AG10803 (cell line): ENCODE measurements at regions not wholly inside any gene's neighbourhood (a gene's known extent, or its start where the extent isn't known, plus 50 kb on each side); places are given as distances from the start of the nearest gene placed in this dataset.

Experiments
- DNase-seq: peaks from one replicate; pipeline ENCODE4 v3.0.0; 2010; ENCODE audit warnings: low read depth
- H3K4me3 ChIP-seq: 2 replicates; pipeline ENCODE4 v1.5.1; 2011; ENCODE audit warnings: mild to moderate bottlenecking, low read length, control low read depth
- TF ChIP-seq, protein P1 (sequence below): conservative IDR thresholded peaks from 2 replicates; pipeline ENCODE4 v1.5.1; 2011; ENCODE audit warnings: mild to moderate bottlenecking, low read length, control low read depth, inconsistent platforms

DNA sequence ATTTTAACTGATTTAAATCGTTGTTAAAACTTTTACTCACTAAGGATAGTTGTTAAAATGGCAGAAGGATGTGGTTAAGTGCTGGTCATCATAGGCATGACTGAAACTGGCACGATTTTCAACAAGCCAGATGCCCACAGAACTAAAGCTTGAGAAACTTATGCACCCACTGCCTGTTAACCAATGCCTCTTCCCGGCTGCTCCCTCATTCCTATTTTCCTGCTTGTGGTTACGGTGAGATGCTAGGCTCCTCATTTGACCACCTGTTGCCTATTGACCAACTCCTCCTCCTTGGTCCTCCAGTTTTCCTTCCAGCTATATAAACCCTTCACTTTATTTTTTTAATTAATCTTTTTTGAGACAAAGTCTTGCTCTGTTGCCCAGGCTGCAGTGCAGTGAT lies 238.7 kb downstream of the TFCP2L1 start:
- no peak overlapping the region for H3K4me3 ChIP-seq
- peak; percentile 38 for DNase-seq
- TF ChIP-seq, protein P1, sequence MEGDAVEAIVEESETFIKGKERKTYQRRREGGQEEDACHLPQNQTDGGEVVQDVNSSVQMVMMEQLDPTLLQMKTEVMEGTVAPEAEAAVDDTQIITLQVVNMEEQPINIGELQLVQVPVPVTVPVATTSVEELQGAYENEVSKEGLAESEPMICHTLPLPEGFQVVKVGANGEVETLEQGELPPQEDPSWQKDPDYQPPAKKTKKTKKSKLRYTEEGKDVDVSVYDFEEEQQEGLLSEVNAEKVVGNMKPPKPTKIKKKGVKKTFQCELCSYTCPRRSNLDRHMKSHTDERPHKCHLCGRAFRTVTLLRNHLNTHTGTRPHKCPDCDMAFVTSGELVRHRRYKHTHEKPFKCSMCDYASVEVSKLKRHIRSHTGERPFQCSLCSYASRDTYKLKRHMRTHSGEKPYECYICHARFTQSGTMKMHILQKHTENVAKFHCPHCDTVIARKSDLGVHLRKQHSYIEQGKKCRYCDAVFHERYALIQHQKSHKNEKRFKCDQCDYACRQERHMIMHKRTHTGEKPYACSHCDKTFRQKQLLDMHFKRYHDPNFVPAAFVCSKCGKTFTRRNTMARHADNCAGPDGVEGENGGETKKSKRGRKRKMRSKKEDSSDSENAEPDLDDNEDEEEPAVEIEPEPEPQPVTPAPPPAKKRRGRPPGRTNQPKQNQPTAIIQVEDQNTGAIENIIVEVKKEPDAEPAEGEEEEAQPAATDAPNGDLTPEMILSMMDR, result no peak

DNA sequence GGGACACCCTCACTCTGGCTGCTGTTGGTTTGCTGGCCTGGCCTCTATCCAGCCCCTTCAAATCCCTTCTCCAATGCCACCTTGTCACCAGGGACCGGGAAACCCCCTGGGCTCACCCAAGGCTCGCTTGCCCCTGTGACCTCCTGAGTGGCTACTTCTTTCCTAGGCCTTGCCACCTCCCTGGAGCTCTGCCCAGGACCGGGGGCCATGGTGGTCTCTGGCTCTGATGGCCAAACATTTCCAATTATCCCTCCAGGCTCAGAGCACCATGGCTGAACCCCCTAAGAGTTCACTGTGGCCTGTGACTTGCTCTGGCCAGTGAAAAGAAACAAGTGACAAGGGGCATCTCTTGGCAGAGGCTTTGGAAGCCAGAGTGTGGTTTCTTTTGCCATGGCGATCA lies 237.6 kb downstream of the TFCP2L1 start:
- TF ChIP-seq, protein P1, result no peak
- no peak overlapping the region for H3K4me3 ChIP-seq
- DNase-seq, result no peak

DNA sequence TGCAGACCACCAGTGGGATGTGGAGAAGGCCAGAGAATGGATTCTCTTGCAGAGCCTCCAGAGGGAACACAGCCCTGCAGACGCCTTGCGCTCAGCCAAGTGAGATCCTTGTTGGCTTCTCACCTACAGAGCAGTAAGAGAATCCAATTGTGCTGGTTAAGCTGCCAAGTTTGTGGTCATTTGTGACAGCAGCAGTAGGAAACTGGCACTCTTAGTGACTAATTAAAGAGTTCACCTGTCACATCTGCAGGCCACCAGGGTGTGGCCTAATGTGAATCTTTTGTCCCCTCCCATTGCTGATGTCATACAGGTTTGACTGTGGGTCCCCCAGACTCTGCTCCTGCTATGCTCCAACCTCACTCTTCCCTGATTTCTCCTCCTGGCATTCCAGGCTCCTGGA lies 235.9 kb downstream of the TFCP2L1 start:
- H3K4me3 ChIP-seq, result no peak overlapping the region
- DNase-seq, result no peak
- TF ChIP-seq, protein P1, result no peak

DNA sequence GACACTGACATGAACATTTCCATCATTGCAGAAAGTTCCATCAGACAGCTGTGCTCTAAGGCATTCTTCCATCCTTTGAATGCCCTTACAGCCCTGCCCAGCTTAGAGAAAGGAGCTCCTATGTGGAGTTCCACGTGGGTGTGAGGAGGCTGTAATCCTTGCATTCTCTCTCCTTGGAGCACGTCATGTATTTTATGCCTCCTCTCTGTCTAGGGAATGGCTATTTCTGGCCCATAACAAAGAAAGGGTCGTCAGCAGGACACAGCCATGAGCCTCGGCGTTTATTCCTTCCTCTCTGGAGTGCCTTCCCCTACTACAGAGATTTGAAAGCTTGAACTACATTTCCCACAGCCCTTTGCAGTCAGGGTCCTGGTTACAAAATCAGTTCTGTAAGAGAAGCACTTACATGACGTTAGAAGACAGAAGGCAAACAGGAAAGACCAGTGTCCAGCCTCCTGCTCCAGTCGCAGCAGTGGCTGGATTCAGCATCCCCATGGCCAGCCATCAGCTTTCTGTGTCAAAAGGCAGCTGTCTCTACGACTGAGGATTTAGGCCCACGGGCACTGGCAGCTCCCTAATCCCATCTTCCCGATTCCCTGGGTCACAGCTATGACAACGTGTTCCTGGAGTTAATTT lies 234.9 kb downstream of the TFCP2L1 start:
- TF ChIP-seq, protein P1, result no peak
- no peak overlapping the region for H3K4me3 ChIP-seq

DNA sequence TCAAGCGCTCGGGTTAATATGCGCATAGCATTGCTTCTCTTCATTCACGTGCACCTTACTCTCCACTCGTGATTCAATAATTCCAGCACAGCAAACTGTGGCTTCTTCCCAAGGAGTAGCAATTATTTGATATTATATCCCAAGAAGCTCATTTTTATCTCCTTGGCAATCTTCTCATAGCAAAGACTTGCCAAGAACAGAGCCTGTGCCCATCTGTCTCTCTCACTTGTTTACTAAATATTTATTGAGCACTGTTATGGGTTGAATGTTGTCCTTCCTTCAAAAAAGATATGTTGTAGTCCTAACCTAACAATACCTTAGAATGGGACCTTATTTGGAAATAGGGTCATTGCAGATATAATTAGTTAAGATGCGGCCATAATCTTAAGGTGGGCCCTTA lies 233.7 kb downstream of the TFCP2L1 start:
- TF ChIP-seq, protein P1, result no peak
- H3K4me3 ChIP-seq, result no peak overlapping the region

More for the DNA sequence above, 234.9 kb downstream of the TFCP2L1 start:
- no peak for DNase-seq

DNA sequence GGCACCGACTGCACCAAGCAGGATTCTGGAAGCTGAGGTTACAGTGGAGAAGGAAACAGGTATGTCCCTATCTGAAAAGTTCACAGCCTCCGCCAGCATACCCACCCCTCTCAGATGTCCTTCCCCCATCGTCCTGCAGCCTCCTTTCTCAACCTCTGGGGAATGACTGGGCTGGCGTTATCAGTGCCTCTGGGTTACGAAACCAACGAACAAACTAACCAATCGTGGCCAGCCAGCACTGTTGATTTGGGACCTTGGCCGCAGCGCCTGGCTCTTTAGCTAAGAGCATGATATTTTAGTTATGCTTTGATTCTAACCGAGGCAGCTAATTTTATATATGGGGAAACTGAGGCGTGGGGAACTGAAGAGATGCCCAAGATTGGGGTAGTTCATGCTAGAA lies 233.0 kb downstream of the TFCP2L1 start:
- H3K4me3 ChIP-seq, result no peak overlapping the region
- DNase-seq, result no peak
- TF ChIP-seq, protein P1, result no peak

More for the DNA sequence above, 233.7 kb downstream of the TFCP2L1 start:
- no peak for DNase-seq

DNA sequence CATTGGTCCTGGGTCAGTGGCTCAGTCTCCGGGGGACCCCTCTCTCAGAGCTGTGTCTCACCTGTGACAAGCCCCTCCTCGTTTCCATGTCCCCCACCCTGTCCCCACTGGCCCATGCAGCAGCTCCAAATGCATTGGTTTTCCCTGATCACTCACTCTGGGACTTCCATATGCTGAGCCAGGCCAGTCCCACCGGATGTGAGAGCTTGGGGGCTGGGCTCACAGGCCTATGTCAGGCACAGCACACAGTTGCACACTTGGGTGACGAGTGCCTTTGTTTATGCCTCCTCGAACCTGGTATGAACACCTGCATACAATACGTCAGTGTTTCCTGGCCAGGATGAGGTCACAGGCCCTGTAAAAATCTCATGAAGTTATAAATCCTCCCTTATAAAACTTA lies 232.5 kb downstream of the TFCP2L1 start:
- DNase-seq, result no peak
- TF ChIP-seq, protein P1, result no peak
- H3K4me3 ChIP-seq, result no peak overlapping the region
